ENCODE measurements at regions not wholly inside any gene's neighbourhood (a gene's known extent, or its start where the extent isn't known, plus 50 kb on each side); places are given as distances from the start of the nearest gene placed in this dataset.

DNA sequence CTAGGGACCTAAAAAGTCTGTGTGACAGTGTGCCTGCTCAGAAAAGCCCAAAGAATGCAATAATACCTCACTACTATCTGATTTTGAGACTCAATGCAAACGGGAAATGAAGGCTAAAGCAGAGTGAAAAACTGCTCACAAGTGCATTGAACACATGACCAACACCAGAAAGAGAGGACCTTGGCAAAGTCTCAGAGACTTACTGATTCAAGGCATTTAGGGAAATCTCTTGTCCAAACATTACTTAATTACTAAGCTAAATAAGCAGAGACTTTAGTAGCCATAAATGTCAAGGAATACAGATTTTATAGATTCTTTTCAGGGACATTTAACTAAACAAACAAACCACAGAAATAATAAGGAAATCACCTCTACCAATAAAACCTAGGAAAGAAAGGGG is 916.0 kb downstream of the FSTL5 start:
- H3K9ac ChIP-seq (replicated peaks; ENCODE audit: extremely low read depth, insufficient read depth, low read length) = no peak overlapping the region
- H3K79me2 ChIP-seq (ENCODE audit: control insufficient read depth, insufficient read depth, low read length) = no peaks in the 10 kb centered on the region
- BruUV-seq (replicated peaks) = no TSS peak
- DNase-seq (ENCODE audit: low read depth, low spot score) (no peak), FAIRE-seq (no peak)
- no peaks in the 10 kb centered on the region for H4K20me1 ChIP-seq (replicated peaks; ENCODE audit: control insufficient read depth, extremely low read depth, insufficient read depth, low read length)
- H3K9me3 ChIP-seq (replicated peaks; ENCODE audit: control insufficient read depth, insufficient read depth, low read length) = no peaks in the 10 kb centered on the region
- H2AFZ ChIP-seq (ENCODE audit: low read depth, low read length) = no peak overlapping the region
- dilution Hi-C loops (cut with MboI; ENCODE audit: extremely low pct_ligation_motif_present, low sequenced_read_pairs) (no loop called here), intact Hi-C loops (cut with micrococcal nuclease) (no loop called here)
- ChIA-PET CTCF (interaction anchor here (1.9 kb wide), 1 partner anchor 14 kb away, joined by 4 read pairs; no protein-coding TSS in a partner anchor), POLR2A (no interaction called here)
- H3K27me3 ChIP-seq (ENCODE audit: control insufficient read depth in 2 of 2, insufficient read depth in 2 of 2, low read length in 2 of 2) = no peaks in the 10 kb centered on the region
- no peaks in the 10 kb centered on the region for H3K9me1 ChIP-seq (replicated peaks; ENCODE audit: control insufficient read depth, extremely low read depth, insufficient read depth, low read length)
- no peak overlapping the region for H3K4me2 ChIP-seq (ENCODE audit: insufficient read depth, low read length)
- no peaks in the 10 kb centered on the region for H3K36me3 ChIP-seq (ENCODE audit: control insufficient read depth in 2 of 2, extremely low read depth in 1 of 2, insufficient read depth in 2 of 2, low read length in 2 of 2)
- TF ChIP-seq EZH2 (IDR thresholded peaks at IDR 0.05; ENCODE audit: borderline replicate concordance, low read depth, low read length, severe bottlenecking) = no peak
- TF ChIP-seq, protein P1, sequence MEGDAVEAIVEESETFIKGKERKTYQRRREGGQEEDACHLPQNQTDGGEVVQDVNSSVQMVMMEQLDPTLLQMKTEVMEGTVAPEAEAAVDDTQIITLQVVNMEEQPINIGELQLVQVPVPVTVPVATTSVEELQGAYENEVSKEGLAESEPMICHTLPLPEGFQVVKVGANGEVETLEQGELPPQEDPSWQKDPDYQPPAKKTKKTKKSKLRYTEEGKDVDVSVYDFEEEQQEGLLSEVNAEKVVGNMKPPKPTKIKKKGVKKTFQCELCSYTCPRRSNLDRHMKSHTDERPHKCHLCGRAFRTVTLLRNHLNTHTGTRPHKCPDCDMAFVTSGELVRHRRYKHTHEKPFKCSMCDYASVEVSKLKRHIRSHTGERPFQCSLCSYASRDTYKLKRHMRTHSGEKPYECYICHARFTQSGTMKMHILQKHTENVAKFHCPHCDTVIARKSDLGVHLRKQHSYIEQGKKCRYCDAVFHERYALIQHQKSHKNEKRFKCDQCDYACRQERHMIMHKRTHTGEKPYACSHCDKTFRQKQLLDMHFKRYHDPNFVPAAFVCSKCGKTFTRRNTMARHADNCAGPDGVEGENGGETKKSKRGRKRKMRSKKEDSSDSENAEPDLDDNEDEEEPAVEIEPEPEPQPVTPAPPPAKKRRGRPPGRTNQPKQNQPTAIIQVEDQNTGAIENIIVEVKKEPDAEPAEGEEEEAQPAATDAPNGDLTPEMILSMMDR (IDR thresholded peaks at IDR 0.05; ENCODE audit: extremely low read depth in 1 of 2, insufficient read depth in 1 of 2, low read depth in 1 of 2, low read length in 2 of 2) = no peak
- TF ChIP-seq MYC (IDR thresholded peaks at IDR 0.05; ENCODE audit: low read depth, low read length) = no peak
- TF ChIP-seq GATA2 (IDR thresholded peaks at IDR 0.05; ENCODE audit: insufficient read depth, insufficient read length, low read depth, low read length) = no peak
- TF ChIP-seq FOS (IDR thresholded peaks at IDR 0.05; ENCODE audit: borderline replicate concordance, insufficient read depth, low read length) = no peak
- TF ChIP-seq, protein P2, sequence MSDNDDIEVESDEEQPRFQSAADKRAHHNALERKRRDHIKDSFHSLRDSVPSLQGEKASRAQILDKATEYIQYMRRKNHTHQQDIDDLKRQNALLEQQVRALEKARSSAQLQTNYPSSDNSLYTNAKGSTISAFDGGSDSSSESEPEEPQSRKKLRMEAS (IDR thresholded peaks at IDR 0.05; ENCODE audit: insufficient read depth, insufficient read length) = no peak
- TF ChIP-seq JUN (IDR thresholded peaks at IDR 0.05; ENCODE audit: borderline replicate concordance, insufficient read depth, insufficient read length, low read depth) = no peak
- no peak for TF ChIP-seq POLR2AphosphoS5 (IDR thresholded peaks at IDR 0.05; ENCODE audit: insufficient read depth, low read depth, low read length)
- no peak for TF ChIP-seq POLR2A (IDR thresholded peaks at IDR 0.05; ENCODE audit: low read depth, low read length)
- no peaks in the 10 kb centered on the region for H3K4me1 ChIP-seq (ENCODE audit: control insufficient read depth, extremely low read depth, insufficient read depth, low read length)
- no peak overlapping the region for H3K4me3 ChIP-seq (replicated peaks in 1 of 3; ENCODE audit: insufficient read depth in 1 of 3, low read depth in 1 of 3, low read length in 3 of 3)
- H3K27ac ChIP-seq (ENCODE audit: insufficient read depth, low read depth, low read length) = no peak overlapping the region

Measured in endothelial cell of umbilical vein (primary cell).